ENCODE measurements at regions not wholly inside any gene's neighbourhood (a gene's known extent, or its start where the extent isn't known, plus 50 kb on each side); places are given as distances from the start of the nearest gene placed in this dataset.
A peak's percentile ranks its signal among the peaks of the same experiment; 100 is the strongest.

- no peak for DNase-seq (ENCODE audit: extremely low spot score)
- TF ChIP-seq, protein P1, sequence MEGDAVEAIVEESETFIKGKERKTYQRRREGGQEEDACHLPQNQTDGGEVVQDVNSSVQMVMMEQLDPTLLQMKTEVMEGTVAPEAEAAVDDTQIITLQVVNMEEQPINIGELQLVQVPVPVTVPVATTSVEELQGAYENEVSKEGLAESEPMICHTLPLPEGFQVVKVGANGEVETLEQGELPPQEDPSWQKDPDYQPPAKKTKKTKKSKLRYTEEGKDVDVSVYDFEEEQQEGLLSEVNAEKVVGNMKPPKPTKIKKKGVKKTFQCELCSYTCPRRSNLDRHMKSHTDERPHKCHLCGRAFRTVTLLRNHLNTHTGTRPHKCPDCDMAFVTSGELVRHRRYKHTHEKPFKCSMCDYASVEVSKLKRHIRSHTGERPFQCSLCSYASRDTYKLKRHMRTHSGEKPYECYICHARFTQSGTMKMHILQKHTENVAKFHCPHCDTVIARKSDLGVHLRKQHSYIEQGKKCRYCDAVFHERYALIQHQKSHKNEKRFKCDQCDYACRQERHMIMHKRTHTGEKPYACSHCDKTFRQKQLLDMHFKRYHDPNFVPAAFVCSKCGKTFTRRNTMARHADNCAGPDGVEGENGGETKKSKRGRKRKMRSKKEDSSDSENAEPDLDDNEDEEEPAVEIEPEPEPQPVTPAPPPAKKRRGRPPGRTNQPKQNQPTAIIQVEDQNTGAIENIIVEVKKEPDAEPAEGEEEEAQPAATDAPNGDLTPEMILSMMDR (IDR thresholded peaks at IDR 0.05; ENCODE audit: control extremely low read depth, extremely low read depth, low read depth, missing control alignments): no peak
- ChIA-PET POLR2A (no interaction called here), CTCF (interaction anchor here (1.0 to 32.8 kb wide), 3 partner anchors 10 to 66 kb away, joined by 4 to 620 read pairs (median 620); no protein-coding TSS in a partner anchor)
Measured at GRCh38 chr6:214428-214827, 77.9 kb upstream of the DUSP22 start.

DNA sequence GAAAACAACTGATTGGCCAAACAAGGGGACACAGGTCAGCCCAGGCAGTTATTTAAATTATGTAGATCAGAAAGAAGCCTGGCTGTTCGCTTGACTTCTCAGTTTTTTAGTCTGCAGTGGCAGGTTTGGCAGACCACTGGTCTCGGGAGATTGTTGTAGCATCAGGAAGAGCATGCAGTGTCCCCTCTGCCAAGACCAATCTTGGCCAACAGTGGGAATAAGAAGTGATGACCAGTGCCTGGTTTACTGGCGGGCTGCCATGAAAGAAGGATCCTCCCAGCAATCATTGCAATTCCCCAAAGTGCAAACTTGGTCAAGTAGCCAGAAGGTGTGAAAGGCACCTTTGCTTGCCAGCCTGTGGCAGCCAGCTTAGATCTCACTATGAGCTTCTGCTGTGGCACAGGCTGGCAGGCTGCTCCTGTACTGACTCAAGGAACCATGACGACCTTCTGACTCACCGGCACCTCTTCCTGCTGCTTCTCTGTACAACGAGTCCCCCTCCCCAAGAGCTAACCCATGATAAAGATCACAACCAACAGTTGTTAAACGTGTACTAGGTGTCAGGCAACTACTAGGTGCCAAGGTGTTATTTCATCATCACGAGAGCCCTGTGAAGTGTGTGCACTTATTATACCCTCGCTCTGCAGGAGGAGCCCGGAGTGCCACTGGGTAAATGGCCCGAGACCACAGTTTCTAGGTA lies 76.8 kb upstream of the DUSP22 start:
- POLR2A ChIA-PET: interaction anchor here (0.9 to 4.7 kb wide), 3 partner anchors 11 to 179 kb away, joined by 3 to 39 read pairs (median 6); partner anchors contain the start of gene IRF4
- CTCF ChIA-PET: interaction anchor here (1.1 to 21.8 kb wide), 13 partner anchors 11 to 176 kb away, joined by 3 to 620 read pairs (median 7); partner anchors contain the start of gene IRF4
- no peak for DNase-seq (ENCODE audit: extremely low spot score)
- TF ChIP-seq, protein P1 (IDR thresholded peaks at IDR 0.05; ENCODE audit: control extremely low read depth, extremely low read depth, low read depth, missing control alignments): no peak

- POLR2A ChIA-PET: interaction anchor here (0.6 to 4.7 kb wide), 6 partner anchors 10 to 186 kb away, joined by 3 to 39 read pairs (median 3); partner anchors contain the start of gene IRF4
- CTCF ChIA-PET: interaction anchor here (0.7 to 21.8 kb wide), 31 partner anchors 9 to 272 kb away, joined by 3 to 620 read pairs (median 6); no protein-coding TSS in a partner anchor
- DNase-seq (ENCODE audit: extremely low spot score): no peak
Measured at GRCh38 chr6:217048-217659, 75.1 kb upstream of the DUSP22 start.

GRCh38 chr6:218153-219018 lies 73.9 kb upstream of the DUSP22 start:
- TF ChIP-seq, protein P1 (IDR thresholded peaks at IDR 0.05; ENCODE audit: control extremely low read depth, extremely low read depth, low read depth, missing control alignments): peak; percentile 26
- CTCF ChIA-PET: interaction anchor here (0.8 to 21.8 kb wide), 31 partner anchors 8 to 185 kb away, joined by 3 to 620 read pairs (median 5); no protein-coding TSS in a partner anchor
- POLR2A ChIA-PET: interaction anchor here (0.8 to 4.7 kb wide), 11 partner anchors 8 to 194 kb away, joined by 3 to 39 read pairs (median 5); partner anchors contain the start of gene IRF4
- peak; percentile 77 for DNase-seq (ENCODE audit: extremely low spot score)

More at GRCh38 chr6:217048-217659, 75.1 kb upstream of the DUSP22 start:
- TF ChIP-seq, protein P1 (IDR thresholded peaks at IDR 0.05; ENCODE audit: control extremely low read depth, extremely low read depth, low read depth, missing control alignments): peak; percentile 50

DNA sequence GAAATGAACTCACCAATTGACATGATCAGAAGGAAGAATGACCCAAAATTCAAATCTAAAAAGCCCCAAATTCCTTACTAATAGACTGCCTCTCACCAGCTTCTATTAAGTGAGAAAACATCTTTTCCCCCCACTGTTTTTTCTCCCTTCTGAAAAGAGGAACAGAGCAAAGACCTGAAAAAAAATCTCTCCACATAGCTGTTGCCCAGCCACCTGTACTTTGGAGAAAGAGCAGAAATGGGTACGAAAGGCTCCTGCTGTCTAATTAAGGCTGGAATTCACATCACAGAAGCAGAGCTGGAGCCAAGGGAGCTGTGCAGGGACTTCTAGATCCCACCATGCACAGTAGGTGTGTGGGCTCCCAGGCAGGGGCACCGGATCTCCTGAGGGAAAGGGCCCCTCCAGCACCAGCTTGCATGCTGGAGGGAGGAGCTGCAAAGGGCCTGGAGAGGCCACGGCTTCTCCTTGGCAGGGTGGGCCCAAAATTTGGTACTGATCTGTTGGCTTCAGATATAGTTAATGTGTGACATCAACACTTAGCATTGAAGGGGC lies 73.2 kb upstream of the DUSP22 start:
- TF ChIP-seq, protein P1 (IDR thresholded peaks at IDR 0.05; ENCODE audit: control extremely low read depth, extremely low read depth, low read depth, missing control alignments): no peak
- ChIA-PET CTCF (interaction anchor here (0.8 to 21.8 kb wide), 17 partner anchors 8 to 175 kb away, joined by 3 to 620 read pairs (median 5); no protein-coding TSS in a partner anchor), POLR2A (interaction anchor here (0.8 to 4.7 kb wide), 8 partner anchors 8 to 193 kb away, joined by 3 to 39 read pairs (median 6); partner anchors contain the start of gene IRF4)
- no peak for DNase-seq (ENCODE audit: extremely low spot score)
